ENCODE measurements at regions not wholly inside any gene's neighbourhood (a gene's known extent, or its start where the extent isn't known, plus 50 kb on each side); places are given as distances from the start of the nearest gene placed in this dataset.

GRCh38 chr12:83214185-83214584 is 527.5 kb downstream of the TMTC2 start:
- DNase-seq (ENCODE audit: low read depth), result no peak
- TF ChIP-seq CTCF (IDR thresholded peaks at IDR 0.05; ENCODE audit: low read depth, low read length, missing control alignments), result no peak
- H3K4me3 ChIP-seq (ENCODE audit: low read depth, low read length), result no peak overlapping the region

- DNase-seq (ENCODE audit: low read depth), result no peak
- no peak overlapping the region for H3K4me3 ChIP-seq (ENCODE audit: low read depth, low read length)
- no peak for TF ChIP-seq CTCF (IDR thresholded peaks at IDR 0.05; ENCODE audit: low read depth, low read length, missing control alignments)
Observed at GRCh38 chr12:83210933-83211332, 524.2 kb downstream of the TMTC2 start.

GRCh38 chr12:83199069-83199468 is 512.4 kb downstream of the TMTC2 start:
- H3K4me3 ChIP-seq (ENCODE audit: low read depth, low read length), result no peak overlapping the region
- no peak for DNase-seq (ENCODE audit: low read depth)
- TF ChIP-seq CTCF (IDR thresholded peaks at IDR 0.05; ENCODE audit: low read depth, low read length, missing control alignments), result no peak

- DNase-seq (ENCODE audit: low read depth), result no peak
- TF ChIP-seq CTCF (IDR thresholded peaks at IDR 0.05; ENCODE audit: low read depth, low read length, missing control alignments), result no peak
- no peak overlapping the region for H3K4me3 ChIP-seq (ENCODE audit: low read depth, low read length)
Observed at GRCh38 chr12:83198291-83199015, 511.7 kb downstream of the TMTC2 start.

- DNase-seq (ENCODE audit: low read depth), result no peak
- TF ChIP-seq CTCF (IDR thresholded peaks at IDR 0.05; ENCODE audit: low read depth, low read length, missing control alignments), result no peak
- no peak overlapping the region for H3K4me3 ChIP-seq (ENCODE audit: low read depth, low read length)
Observed at GRCh38 chr12:83197483-83197914, 510.8 kb downstream of the TMTC2 start.

- TF ChIP-seq CTCF (IDR thresholded peaks at IDR 0.05; ENCODE audit: low read depth, low read length, missing control alignments), result no peak
- no peak for DNase-seq (ENCODE audit: low read depth)
- H3K4me3 ChIP-seq (ENCODE audit: low read depth, low read length), result no peak overlapping the region
Observed at GRCh38 chr12:83196694-83197350, 510.1 kb downstream of the TMTC2 start.
